ENCODE measurements at regions not wholly inside any gene's neighbourhood (a gene's known extent, or its start where the extent isn't known, plus 50 kb on each side); places are given as distances from the start of the nearest gene placed in this dataset.
"Not testable (repeated sequence)": the region's sequence is repeated elsewhere in the genome, so short reads cannot be mapped to it uniquely, and the experiment has no call there.

DNA sequence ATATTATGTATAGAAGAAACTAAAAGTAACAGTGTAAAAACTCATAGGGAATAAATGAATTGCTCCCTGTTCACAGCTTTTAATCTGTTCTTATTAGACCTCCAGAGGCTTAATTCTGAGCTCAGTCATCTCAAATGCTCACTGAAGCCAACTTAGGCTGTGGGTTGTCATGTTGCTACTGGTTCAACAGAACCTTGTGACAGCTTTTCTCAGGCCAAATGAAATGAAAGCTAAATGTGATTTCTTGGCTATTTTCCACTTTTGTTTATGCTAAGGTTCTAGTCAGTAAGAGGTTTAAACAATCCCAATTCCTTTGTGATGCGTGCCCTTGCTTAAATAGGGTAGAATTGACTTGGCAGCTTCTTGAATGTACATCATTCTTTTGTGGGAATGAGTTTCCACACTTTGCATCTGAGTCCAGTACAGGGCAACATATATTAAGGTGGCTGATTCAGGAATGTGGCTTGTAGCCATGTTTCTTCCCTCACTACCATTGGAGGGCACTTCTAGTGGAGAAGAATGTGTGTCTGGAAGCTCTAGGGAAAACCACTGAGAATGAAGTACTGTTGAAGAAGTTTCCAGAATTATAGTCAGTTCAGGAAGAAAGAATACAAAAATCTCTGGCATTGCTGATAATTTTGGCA, 156.4 kb downstream of the NEDD1 start:
- H3K4me1 ChIP-seq (ENCODE audit: low read depth, poor library complexity, severe bottlenecking): no peaks in the 10 kb centered on the region
- no peaks in the 10 kb centered on the region for H4K20me1 ChIP-seq (ENCODE audit: insufficient read depth)
- no peak overlapping the region for H3K27ac ChIP-seq
- no peaks in the 10 kb centered on the region for H3K27me3 ChIP-seq (ENCODE audit: insufficient read depth, low read depth)
- no peaks in the 10 kb centered on the region for H3K79me2 ChIP-seq (ENCODE audit: insufficient read depth, low read depth)
- H2AFZ ChIP-seq (ENCODE audit: low read depth): no peak overlapping the region
- no peak for TF ChIP-seq CTCF (conservative IDR thresholded peaks at IDR 0.05; ENCODE audit: low read depth, low read length)
- no peaks in the 10 kb centered on the region for H3K36me3 ChIP-seq (ENCODE audit: insufficient read depth)
- H3K4me2 ChIP-seq: no peak overlapping the region
- no peak overlapping the region for H3K9ac ChIP-seq
- no peak overlapping the region for H3K4me3 ChIP-seq (IDR thresholded peaks at IDR 0.05; ENCODE audit: insufficient read depth, low read depth, low read length)

DNA sequence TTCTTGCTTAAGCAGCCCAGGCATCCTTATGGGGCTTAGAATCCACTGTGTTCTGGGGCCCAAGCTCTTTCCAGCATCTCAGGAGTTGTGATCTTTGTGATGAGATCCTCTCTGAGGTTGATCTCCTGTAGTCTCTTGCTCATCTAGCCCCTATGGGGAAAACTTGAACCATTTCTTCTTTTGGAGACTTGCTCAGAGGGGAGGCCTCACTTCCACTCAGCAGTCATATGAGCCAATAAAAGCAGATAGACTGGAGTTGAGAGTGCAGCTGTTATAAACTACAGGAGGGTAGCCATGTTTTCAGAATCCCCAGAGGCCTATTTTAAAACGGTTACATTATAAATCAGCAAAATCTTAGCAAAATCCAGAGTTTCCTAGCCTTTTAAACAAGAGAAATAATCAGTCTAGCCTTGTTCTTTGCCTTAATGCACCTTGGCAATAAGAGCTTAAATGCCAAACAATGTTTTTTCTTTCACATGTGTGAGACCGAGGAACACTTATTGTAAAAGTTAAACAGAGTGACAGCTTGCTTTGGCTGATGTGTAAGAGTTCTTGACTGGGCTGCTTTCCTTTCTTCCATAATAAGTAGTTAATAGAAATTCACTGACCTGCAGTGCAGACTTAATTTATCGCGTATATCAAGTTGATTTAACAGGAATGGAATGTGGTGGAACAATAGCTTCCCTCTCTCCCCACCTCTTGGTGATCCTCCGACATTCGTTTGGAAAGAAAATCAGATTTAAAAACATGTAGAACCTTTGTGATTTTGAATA, 168.3 kb downstream of the NEDD1 start:
- no peak for TF ChIP-seq CTCF (conservative IDR thresholded peaks at IDR 0.05; ENCODE audit: low read depth, low read length)
- no peak overlapping the region for H2AFZ ChIP-seq (ENCODE audit: low read depth)
- no peaks in the 10 kb centered on the region for H4K20me1 ChIP-seq (ENCODE audit: insufficient read depth)

DNA sequence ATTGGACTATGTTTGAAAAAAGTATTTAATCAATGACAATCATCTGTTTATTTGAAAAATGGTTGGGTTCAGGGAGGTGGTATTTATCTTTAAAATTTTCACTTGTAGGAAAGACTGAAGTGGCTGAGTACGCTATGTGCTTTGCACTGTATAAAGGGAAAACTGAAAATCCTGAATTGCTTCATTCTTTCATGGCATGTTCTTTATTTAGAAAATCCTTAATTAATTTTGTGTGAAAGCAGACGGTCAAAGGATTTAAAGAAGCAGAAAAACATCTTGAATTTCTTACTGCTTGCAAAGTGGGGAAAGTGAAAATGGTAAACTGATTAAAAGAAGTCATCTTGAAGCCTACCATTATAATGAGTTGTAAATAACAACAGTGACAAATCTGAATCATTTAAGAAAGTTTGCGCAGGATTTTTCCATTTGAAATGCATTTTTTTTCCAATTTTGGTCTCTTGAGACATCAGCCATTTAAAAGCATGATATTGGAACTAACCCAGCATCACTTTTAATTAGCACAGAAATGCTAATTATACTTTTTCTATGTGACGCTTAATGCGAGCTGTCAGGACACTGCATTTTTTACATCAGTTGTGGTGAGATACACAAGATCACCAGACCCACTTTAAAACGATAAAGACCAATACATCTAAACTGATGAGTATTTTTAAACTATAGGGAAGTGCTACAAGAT, 169.0 kb downstream of the NEDD1 start:
- no peaks in the 10 kb centered on the region for H3K4me1 ChIP-seq (ENCODE audit: low read depth, poor library complexity, severe bottlenecking)

More for the DNA sequence above, 168.3 kb downstream of the NEDD1 start:
- Histone ChIP-seq H3K79me2 (ENCODE audit: insufficient read depth, low read depth) (no peaks in the 10 kb centered on the region), H3K9ac (no peak overlapping the region), H3K36me3 (ENCODE audit: insufficient read depth) (no peaks in the 10 kb centered on the region), H3K4me2 (no peak overlapping the region), H3K4me3 (IDR thresholded peaks at IDR 0.05; ENCODE audit: insufficient read depth, low read depth, low read length) (no peak overlapping the region), H3K27me3 (ENCODE audit: insufficient read depth, low read depth) (no peaks in the 10 kb centered on the region), H3K27ac (no peak overlapping the region), H3K4me1 (ENCODE audit: low read depth, poor library complexity, severe bottlenecking) (no peaks in the 10 kb centered on the region)

GRCh38 chr12:97076912-97077311, 169.9 kb downstream of the NEDD1 start:
- H3K79me2 ChIP-seq (ENCODE audit: insufficient read depth, low read depth); H4K20me1 ChIP-seq (ENCODE audit: insufficient read depth); H2AFZ ChIP-seq (ENCODE audit: low read depth); H3K9ac ChIP-seq; H3K27ac ChIP-seq; H3K4me2 ChIP-seq; H3K4me3 ChIP-seq (IDR thresholded peaks at IDR 0.05; ENCODE audit: insufficient read depth, low read depth, low read length); H3K36me3 ChIP-seq (ENCODE audit: insufficient read depth); H3K27me3 ChIP-seq (ENCODE audit: insufficient read depth, low read depth); H3K4me1 ChIP-seq (ENCODE audit: low read depth, poor library complexity, severe bottlenecking): not testable (repeated sequence)

More for the DNA sequence above, 169.0 kb downstream of the NEDD1 start:
- no peak overlapping the region for H2AFZ ChIP-seq (ENCODE audit: low read depth)
- TF ChIP-seq CTCF (conservative IDR thresholded peaks at IDR 0.05; ENCODE audit: low read depth, low read length): no peak
- no peaks in the 10 kb centered on the region for H3K36me3 ChIP-seq (ENCODE audit: insufficient read depth)
- H4K20me1 ChIP-seq (ENCODE audit: insufficient read depth): no peaks in the 10 kb centered on the region
- no peak overlapping the region for H3K4me3 ChIP-seq (IDR thresholded peaks at IDR 0.05; ENCODE audit: insufficient read depth, low read depth, low read length)
- H3K27ac ChIP-seq: no peak overlapping the region
- H3K9ac ChIP-seq: no peak overlapping the region
- no peaks in the 10 kb centered on the region for H3K79me2 ChIP-seq (ENCODE audit: insufficient read depth, low read depth)
- no peak overlapping the region for H3K4me2 ChIP-seq
- no peaks in the 10 kb centered on the region for H3K27me3 ChIP-seq (ENCODE audit: insufficient read depth, low read depth)
